ENCODE measurements at regions not wholly inside any gene's neighbourhood (a gene's known extent, or its start where the extent isn't known, plus 50 kb on each side); places are given as distances from the start of the nearest gene placed in this dataset.
"Not testable (repeated sequence)": the region's sequence is repeated elsewhere in the genome, so short reads cannot be mapped to it uniquely, and the experiment has no call there.

DNA sequence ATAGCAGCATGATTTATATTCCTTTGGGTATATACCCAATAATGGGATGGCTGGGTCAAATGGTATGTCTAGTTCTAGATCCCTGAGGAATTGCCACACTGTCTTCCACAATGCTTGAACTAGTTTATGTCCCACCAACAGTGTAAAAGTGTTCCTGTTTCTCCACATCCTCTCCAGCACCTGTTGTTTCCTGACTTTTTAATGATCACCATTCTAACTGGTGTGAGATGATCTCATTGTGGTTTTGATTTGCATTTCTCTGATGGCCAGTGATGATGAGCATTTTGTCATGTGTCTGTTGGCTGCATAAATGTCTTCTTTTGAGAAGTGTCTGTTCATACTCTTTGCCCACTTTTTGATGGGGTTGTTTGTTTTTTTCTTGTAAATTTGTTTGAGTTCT, 54.0 kb upstream of the GPR89A start:
- H3K36me3 Mint-ChIP-seq (ENCODE audit: low read depth); intact Hi-C loops (cut with micrococcal nuclease); H3K4me3 Mint-ChIP-seq; H3K4me1 Mint-ChIP-seq; DNase-seq; H3K27ac Mint-ChIP-seq: not testable (repeated sequence)
- Mint-ChIP-seq H3K27me3 (peaks cover 46% of the 10 kb centered on the region), H3K9me3 (peaks cover 18% of the 10 kb centered on the region)

- Mint-ChIP-seq H3K4me1 (no peaks in the 10 kb centered on the region), H3K27ac (no peak overlapping the region), H3K9me3 (no peaks in the 10 kb centered on the region), H3K4me3 (no peak overlapping the region), H3K27me3 (peaks cover 31% of the 10 kb centered on the region), H3K36me3 (ENCODE audit: low read depth) (no peaks in the 10 kb centered on the region)
- DNase-seq: no peak
- intact Hi-C loops (cut with micrococcal nuclease): no loop called here
Measured at GRCh38 chr1:145545055-145545454, 62.7 kb upstream of the GPR89A start.

DNA sequence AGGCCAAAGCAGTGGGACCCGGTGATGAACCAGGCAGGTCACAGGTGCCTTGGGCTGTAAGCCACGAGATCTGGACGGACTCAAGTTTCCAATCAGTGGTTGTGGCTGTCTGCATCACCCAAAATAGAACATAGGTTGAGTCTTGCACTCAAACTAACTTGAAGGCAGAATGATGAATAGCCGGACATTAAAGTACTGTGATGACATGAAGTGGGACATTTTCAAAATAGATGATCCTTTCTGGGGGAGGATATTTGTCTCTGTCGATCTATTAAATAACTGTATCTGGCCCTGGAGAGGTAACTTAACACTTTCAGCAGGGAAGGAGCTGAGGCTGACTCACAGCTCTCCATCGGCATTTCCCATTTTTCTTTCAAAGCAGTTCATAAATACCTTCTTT, 66.1 kb upstream of the GPR89A start:
- DNase-seq; H3K36me3 Mint-ChIP-seq (ENCODE audit: low read depth); intact Hi-C loops (cut with micrococcal nuclease); H3K27ac Mint-ChIP-seq; H3K4me3 Mint-ChIP-seq; H3K4me1 Mint-ChIP-seq; H3K9me3 Mint-ChIP-seq: not testable (repeated sequence)
- H3K27me3 Mint-ChIP-seq: peaks cover 46% of the 10 kb centered on the region

DNA sequence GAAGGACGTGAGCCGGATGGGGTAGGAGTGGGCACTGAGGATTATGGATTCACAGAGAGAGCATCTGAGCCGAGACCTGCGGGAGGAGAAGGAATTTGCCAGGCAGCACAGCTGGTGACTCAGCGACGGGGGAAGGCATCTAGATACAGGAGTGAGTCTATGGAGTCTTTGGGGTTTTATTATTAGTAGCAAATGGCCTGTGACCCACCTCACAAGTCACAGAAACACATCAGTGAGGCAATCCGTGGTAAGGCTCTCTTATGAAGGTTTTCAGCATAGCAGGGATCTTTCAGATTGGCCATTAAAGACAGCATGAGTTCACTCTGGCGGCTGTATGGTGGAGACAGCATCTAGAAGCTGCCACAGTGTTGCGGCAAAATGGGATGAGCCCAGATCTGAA, 66.5 kb upstream of the GPR89A start:
- H3K9me3 Mint-ChIP-seq; H3K27ac Mint-ChIP-seq; DNase-seq; H3K4me3 Mint-ChIP-seq; intact Hi-C loops (cut with micrococcal nuclease); H3K4me1 Mint-ChIP-seq; H3K36me3 Mint-ChIP-seq (ENCODE audit: low read depth): not testable (repeated sequence)
- peaks cover 48% of the 10 kb centered on the region for H3K27me3 Mint-ChIP-seq

DNA sequence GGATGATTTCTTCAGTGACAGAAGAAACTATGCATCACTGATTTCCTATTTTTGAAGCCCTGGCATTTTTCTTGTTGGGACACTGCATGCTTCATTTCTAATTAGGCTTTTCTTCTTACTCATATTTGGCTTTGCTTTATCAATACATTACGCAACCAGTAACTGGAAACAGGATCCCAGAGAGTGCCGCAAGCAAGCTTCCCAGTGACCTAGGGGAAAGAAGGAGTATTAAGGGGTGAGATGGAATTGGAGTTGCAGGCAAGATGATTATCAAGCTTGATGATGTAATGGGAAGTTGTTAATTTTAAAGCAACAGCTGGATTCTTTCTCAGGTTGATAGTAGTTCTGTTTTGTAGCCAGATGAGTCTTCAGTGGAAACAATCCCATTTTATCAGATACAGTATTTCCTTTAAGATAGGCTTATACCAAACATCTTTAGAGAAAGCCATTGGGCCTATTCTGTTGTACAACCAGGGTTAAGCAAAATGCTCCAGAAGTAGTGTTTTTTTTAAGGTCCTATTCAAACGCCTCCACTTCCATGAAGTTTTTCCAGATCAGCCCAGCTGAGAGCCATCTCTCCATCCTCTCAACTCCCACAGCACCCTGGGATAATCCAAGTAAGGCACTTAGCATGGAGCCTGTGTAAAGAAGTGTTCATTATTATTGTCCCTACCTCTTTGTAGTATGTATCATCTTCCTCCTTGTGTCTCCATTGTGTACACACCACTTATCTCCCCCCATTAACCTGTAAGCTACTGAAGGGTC, 69.5 kb upstream of the GPR89A start:
- intact Hi-C loops (cut with micrococcal nuclease); H3K27ac Mint-ChIP-seq; DNase-seq; H3K36me3 Mint-ChIP-seq (ENCODE audit: low read depth); H3K4me1 Mint-ChIP-seq; H3K9me3 Mint-ChIP-seq; H3K4me3 Mint-ChIP-seq: not testable (repeated sequence)
- peaks cover 41% of the 10 kb centered on the region for H3K27me3 Mint-ChIP-seq

GRCh38 chr1:145537003-145537402, 70.8 kb upstream of the GPR89A start:
- H3K27ac Mint-ChIP-seq; H3K4me3 Mint-ChIP-seq; DNase-seq; H3K36me3 Mint-ChIP-seq (ENCODE audit: low read depth); H3K4me1 Mint-ChIP-seq; intact Hi-C loops (cut with micrococcal nuclease); H3K9me3 Mint-ChIP-seq: not testable (repeated sequence)
- H3K27me3 Mint-ChIP-seq: peaks cover 34% of the 10 kb centered on the region

GRCh38 chr1:145535461-145535860, 72.3 kb upstream of the GPR89A start:
- intact Hi-C loops (cut with micrococcal nuclease); H3K4me1 Mint-ChIP-seq; H3K9me3 Mint-ChIP-seq; DNase-seq; H3K27ac Mint-ChIP-seq; H3K4me3 Mint-ChIP-seq; H3K36me3 Mint-ChIP-seq (ENCODE audit: low read depth): not testable (repeated sequence)
- peaks cover 28% of the 10 kb centered on the region for H3K27me3 Mint-ChIP-seq

DNA sequence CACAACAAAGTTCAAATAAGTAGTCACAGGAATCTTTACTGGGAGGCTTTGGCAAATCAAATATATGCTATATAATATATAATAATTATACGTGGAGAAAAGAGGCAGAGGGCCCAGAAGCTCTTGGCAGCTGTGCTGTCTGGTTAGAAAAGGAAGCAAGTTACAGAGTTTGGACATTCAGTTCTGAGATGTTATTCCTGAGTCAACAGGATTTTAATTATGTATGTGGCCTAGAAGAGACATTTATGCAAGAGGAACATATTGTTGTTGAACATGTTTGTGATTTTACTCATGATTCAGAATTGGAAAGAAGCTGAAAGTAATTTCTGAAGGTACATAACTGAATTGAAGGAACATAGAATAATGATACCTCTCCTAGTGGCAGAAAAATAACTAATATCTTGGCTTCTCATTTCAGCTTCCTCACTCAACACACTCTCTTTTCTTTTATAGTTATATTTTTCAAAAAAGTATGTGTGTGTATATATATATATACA, 79.7 kb upstream of the GPR89A start:
- H3K4me1 Mint-ChIP-seq; DNase-seq; intact Hi-C loops (cut with micrococcal nuclease): not testable (repeated sequence)

DNA sequence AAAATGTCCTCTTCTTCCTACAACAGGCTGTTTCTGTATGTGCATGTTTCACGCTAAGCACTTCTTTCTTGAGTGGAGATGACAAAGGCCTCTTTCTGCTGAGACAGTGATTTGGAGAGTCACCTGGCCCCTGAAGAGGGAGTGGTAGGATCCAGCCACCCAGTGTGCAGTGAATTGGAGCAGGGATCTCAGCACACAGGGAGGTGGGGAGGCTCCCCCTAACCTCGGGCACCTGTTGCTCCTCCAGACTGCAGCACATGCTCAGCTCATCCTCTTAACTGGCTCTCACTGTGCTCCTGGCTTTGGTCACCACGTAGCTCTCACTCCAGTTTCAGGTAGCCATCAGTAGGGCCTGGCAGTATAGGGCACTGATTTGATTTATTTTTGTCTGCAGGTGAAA, 87.6 kb upstream of the GPR89A start:
- H3K27me3 Mint-ChIP-seq: peaks cover 31% of the 10 kb centered on the region
- H3K4me3 Mint-ChIP-seq; H3K27ac Mint-ChIP-seq; H3K4me1 Mint-ChIP-seq; H3K36me3 Mint-ChIP-seq (ENCODE audit: low read depth); H3K9me3 Mint-ChIP-seq; intact Hi-C loops (cut with micrococcal nuclease): not testable (repeated sequence)
- DNase-seq: peak; percentile 45

More for the DNA sequence above, 79.7 kb upstream of the GPR89A start:
- H3K4me3 Mint-ChIP-seq; H3K27ac Mint-ChIP-seq; H3K36me3 Mint-ChIP-seq (ENCODE audit: low read depth); H3K9me3 Mint-ChIP-seq: not testable (repeated sequence)
- peaks cover 20% of the 10 kb centered on the region for H3K27me3 Mint-ChIP-seq

DNA sequence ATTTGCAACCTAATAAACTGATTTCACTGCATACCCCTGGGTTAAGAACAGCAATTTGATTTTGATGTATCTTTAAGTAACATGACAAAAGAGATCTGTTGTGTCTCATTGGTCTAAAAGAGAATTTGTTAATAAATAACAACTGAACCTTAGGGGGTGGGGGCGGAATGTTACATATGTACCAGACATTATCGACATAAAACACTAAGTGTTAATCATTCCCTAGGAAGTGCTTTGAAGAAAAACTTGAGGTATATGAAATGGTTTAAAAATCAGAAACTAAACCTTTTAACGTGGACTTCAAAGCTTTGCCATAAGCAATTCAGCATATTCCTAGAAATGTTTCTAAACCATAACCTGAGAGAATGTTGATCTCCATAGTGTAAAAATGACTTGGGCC, 88.5 kb upstream of the GPR89A start:
- H3K9me3 Mint-ChIP-seq; H3K36me3 Mint-ChIP-seq (ENCODE audit: low read depth); H3K4me1 Mint-ChIP-seq; H3K27ac Mint-ChIP-seq; H3K4me3 Mint-ChIP-seq; DNase-seq; intact Hi-C loops (cut with micrococcal nuclease): not testable (repeated sequence)
- H3K27me3 Mint-ChIP-seq: peaks cover 30% of the 10 kb centered on the region

GRCh38 chr1:145513017-145513416, 87.6 kb upstream of the NBPF20 start:
- H3K36me3 Mint-ChIP-seq (ENCODE audit: low read depth); H3K27ac Mint-ChIP-seq; H3K9me3 Mint-ChIP-seq; H3K4me3 Mint-ChIP-seq; H3K27me3 Mint-ChIP-seq; intact Hi-C loops (cut with micrococcal nuclease); H3K4me1 Mint-ChIP-seq: not testable (repeated sequence)
- peak; percentile 70 for DNase-seq

GRCh38 chr1:145508053-145508452, 82.7 kb upstream of the NBPF20 start:
- H3K9me3 Mint-ChIP-seq; H3K27ac Mint-ChIP-seq; H3K4me3 Mint-ChIP-seq; H3K4me1 Mint-ChIP-seq; DNase-seq; intact Hi-C loops (cut with micrococcal nuclease); H3K27me3 Mint-ChIP-seq; H3K36me3 Mint-ChIP-seq (ENCODE audit: low read depth): not testable (repeated sequence)

DNA sequence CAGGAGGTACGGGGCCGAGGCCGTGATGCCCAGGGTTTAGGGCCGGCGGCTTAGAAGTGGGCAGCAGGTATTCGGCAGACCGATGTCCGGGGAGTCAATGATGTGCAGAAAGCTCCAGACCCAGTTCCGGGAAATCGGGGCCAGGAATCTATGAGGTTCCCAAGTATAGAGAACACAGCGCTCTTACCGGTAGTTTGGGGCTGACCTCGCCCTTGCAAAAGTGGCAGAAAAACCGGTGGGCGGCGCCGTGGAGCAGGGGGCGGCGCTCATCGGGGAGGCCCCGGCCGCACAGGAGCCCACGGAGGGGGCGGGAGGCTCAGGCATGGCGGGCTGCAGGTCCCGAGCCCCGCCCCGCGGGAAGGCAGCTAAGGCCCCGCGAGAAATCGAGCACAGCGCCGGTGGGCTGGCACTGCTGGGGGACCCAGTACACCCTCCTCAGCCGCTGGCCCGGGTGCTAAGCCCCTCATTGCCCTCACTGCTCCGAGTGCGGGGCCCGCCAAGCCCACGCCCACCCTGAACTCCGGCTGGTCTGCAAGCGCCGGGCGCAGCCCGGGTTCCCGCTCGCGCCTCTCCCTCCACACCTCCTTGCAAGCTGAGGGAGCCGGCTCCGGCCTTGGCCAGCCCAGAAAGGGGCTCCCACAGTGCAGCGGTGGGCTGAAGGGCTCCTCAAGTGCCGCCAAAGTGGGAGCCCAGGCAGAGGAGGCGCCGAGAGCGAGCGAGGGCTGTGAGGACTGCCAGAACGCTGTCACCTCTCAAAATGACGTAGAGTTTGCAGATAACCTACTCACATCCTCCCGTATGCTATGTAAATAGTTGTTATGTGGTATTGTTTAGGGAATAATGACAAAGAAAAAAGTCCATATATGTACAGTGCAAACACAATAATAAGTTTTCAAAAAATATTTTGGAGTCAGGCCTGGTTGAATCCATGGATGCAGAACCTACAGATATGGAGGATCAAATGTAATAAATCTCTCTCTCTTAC, 80.6 kb upstream of the NBPF20 start:
- H3K9me3 Mint-ChIP-seq; H3K4me1 Mint-ChIP-seq; H3K36me3 Mint-ChIP-seq (ENCODE audit: low read depth); intact Hi-C loops (cut with micrococcal nuclease); H3K4me3 Mint-ChIP-seq; DNase-seq; H3K27me3 Mint-ChIP-seq; H3K27ac Mint-ChIP-seq: not testable (repeated sequence)

DNA sequence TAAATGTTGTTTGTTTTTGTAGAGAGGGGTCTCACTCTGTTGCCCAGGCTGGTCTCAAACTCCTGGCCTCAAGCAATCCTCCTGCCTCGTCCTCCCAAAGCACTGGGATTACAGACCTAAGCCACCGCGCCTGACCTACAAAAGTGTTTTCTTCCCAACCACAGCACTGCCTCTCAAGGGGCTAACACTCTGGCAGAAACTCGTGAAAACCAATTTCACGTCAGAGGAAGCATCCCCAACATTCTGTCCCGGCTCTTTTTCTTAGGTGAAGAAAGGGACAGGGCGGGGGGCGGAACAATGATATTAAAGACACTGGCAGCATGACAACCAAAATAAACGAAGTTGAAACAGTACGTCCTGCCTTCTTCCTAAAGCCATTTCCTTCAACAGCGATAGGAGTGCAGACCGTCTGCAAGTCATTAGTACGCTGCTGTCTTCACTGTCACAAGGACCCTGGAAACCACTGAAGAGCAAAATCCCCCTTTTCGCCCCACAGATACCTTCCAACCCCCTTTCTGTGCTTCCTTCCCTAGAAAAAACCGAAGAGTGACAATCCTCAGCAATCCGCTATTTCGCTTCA, 79.5 kb upstream of the NBPF20 start:
- H3K27me3 Mint-ChIP-seq: not testable (repeated sequence)

More for the DNA sequence above, 79.5 kb upstream of the NBPF20 start:
- H3K36me3 Mint-ChIP-seq (ENCODE audit: low read depth); H3K9me3 Mint-ChIP-seq; intact Hi-C loops (cut with micrococcal nuclease); DNase-seq; H3K4me3 Mint-ChIP-seq; H3K4me1 Mint-ChIP-seq; H3K27ac Mint-ChIP-seq: not testable (repeated sequence)
